NCI-H446 (cell line): ENCODE measurements at regions not wholly inside any gene's neighbourhood (a gene's known extent, or its start where the extent isn't known, plus 50 kb on each side); places are given as distances from the start of the nearest gene placed in this dataset.
"Not testable (repeated sequence)": the region's sequence is repeated elsewhere in the genome, so short reads cannot be mapped to it uniquely, and the experiment has no call there.

Experiments used
- DNase-seq, 2 experiments: peaks; one replicate each; lab custom pipeline; 2025; lab: John Stamatoyannopoulos, UW

GRCh38 chr2:121818546-121818945 lies 63.1 kb downstream of the TSN start:
- no peak for DNase-seq

- DNase-seq, result no peak
Measured at GRCh38 chr2:121819846-121820245, 64.4 kb downstream of the TSN start.

GRCh38 chr2:121821476-121822158 lies 66.2 kb downstream of the TSN start:
- no peak for DNase-seq

GRCh38 chr2:121824264-121824663 lies 68.8 kb downstream of the TSN start:
- no peak for DNase-seq

GRCh38 chr2:121825003-121825950 lies 69.8 kb downstream of the TSN start:
- no peak for DNase-seq

- DNase-seq, result no peak
Measured at GRCh38 chr2:121826036-121826435, 70.6 kb downstream of the TSN start.

GRCh38 chr2:121828281-121828731 lies 72.9 kb downstream of the TSN start:
- peak in 1 of 2 experiments; percentile 9 for DNase-seq

GRCh38 chr2:121830809-121831208 lies 75.4 kb downstream of the TSN start:
- DNase-seq, result no peak

GRCh38 chr2:121831841-121832240 lies 76.4 kb downstream of the TSN start:
- no peak for DNase-seq

- DNase-seq, result no peak
Measured at GRCh38 chr2:121832412-121833357, 77.2 kb downstream of the TSN start.

GRCh38 chr2:121833358-121833723 lies 77.9 kb downstream of the TSN start:
- no peak for DNase-seq

GRCh38 chr2:121836611-121837010 lies 81.2 kb downstream of the TSN start:
- DNase-seq, result no peak

- DNase-seq, result no peak
Measured at GRCh38 chr2:121837591-121837990, 82.1 kb downstream of the TSN start.

GRCh38 chr2:121838551-121838950 lies 83.1 kb downstream of the TSN start:
- no peak for DNase-seq

GRCh38 chr2:121839584-121839983 lies 84.1 kb downstream of the TSN start:
- no peak for DNase-seq

GRCh38 chr2:121849236-121849635 lies 93.8 kb downstream of the TSN start:
- no peak for DNase-seq

GRCh38 chr2:121853149-121853548 lies 97.7 kb downstream of the TSN start:
- not testable (repeated sequence) for DNase-seq

GRCh38 chr2:121855510-121855909 lies 100.1 kb downstream of the TSN start:
- peak in 1 of 2 experiments; percentile 27 for DNase-seq

- DNase-seq, result no peak
Measured at GRCh38 chr2:121856360-121856759, 100.9 kb downstream of the TSN start.

GRCh38 chr2:121858369-121858768 lies 102.9 kb downstream of the TSN start:
- no peak for DNase-seq

GRCh38 chr2:121858847-121859246 lies 103.4 kb downstream of the TSN start:
- no peak for DNase-seq
